HG02642 (cell line): ENCODE measurements at regions not wholly inside any gene's neighbourhood (a gene's known extent, or its start where the extent isn't known, plus 50 kb on each side); places are given as distances from the start of the nearest gene placed in this dataset.

Experiments used
- ATAC-seq: cut with Tn5 transposase; IDR thresholded peaks from one replicate; pipeline ENCODE4 v1.9.1; 2021; ENCODE audit warnings: mild to moderate bottlenecking; ENCODE audit not compliant: unreplicated experiment, poor library complexity

GRCh38 chr20:58094160-58094559 lies 134.3 kb downstream of the ANKRD60 start:
- no peak for ATAC-seq

GRCh38 chr20:58092871-58093270 lies 135.6 kb downstream of the ANKRD60 start:
- no peak for ATAC-seq

GRCh38 chr20:58092353-58092752 lies 136.1 kb downstream of the ANKRD60 start:
- ATAC-seq = no peak

- ATAC-seq = no peak
Measured at GRCh38 chr20:58091810-58092209, 136.6 kb downstream of the ANKRD60 start.

- ATAC-seq = no peak
Measured at GRCh38 chr20:58090161-58090560, 138.3 kb downstream of the ANKRD60 start.

- ATAC-seq = no peak
Measured at GRCh38 chr20:58088625-58089024, 139.8 kb downstream of the ANKRD60 start.

GRCh38 chr20:58088105-58088504 lies 140.3 kb downstream of the ANKRD60 start:
- no peak for ATAC-seq

GRCh38 chr20:58087562-58087858 lies 140.9 kb downstream of the ANKRD60 start:
- ATAC-seq = no peak

GRCh38 chr20:58086763-58087561 lies 141.5 kb downstream of the ANKRD60 start:
- no peak for ATAC-seq

- no peak for ATAC-seq
Measured at GRCh38 chr20:58084966-58085365, 143.5 kb downstream of the ANKRD60 start.

GRCh38 chr20:58084566-58084965 lies 143.9 kb downstream of the ANKRD60 start:
- ATAC-seq = no peak

GRCh38 chr20:58081846-58082245 lies 146.6 kb downstream of the ANKRD60 start:
- no peak for ATAC-seq

GRCh38 chr20:58078741-58079522 lies 149.5 kb downstream of the ANKRD60 start:
- ATAC-seq = no peak

- ATAC-seq = no peak
Measured at GRCh38 chr20:58077282-58077681, 151.2 kb downstream of the ANKRD60 start.

GRCh38 chr20:58076405-58076804 lies 152.0 kb downstream of the ANKRD60 start:
- ATAC-seq = no peak

GRCh38 chr20:58075586-58076345 lies 152.7 kb downstream of the ANKRD60 start:
- ATAC-seq = no peak

GRCh38 chr20:58073945-58074856 lies 154.3 kb downstream of the ANKRD60 start:
- ATAC-seq = no peak

- no peak for ATAC-seq
Measured at GRCh38 chr20:58072695-58073671, 155.5 kb downstream of the ANKRD60 start.

- ATAC-seq = no peak
Measured at GRCh38 chr20:58071991-58072390, 156.5 kb downstream of the ANKRD60 start.
